Hepatocyte (in vitro differentiated cells): ENCODE measurements at regions not wholly inside any gene's neighbourhood (a gene's known extent, or its start where the extent isn't known, plus 50 kb on each side); places are given as distances from the start of the nearest gene placed in this dataset.

Experiments used
- DNase-seq: peaks from one replicate; pipeline ENCODE4 v3.0.0-alpha.2; 2016; ENCODE audit warnings: low spot score
- H2AFZ ChIP-seq: fragments of 200-600 bp; sonication (generic); 2 replicates; pipeline ENCODE4 v1.6.0; 2016; ENCODE audit warnings: antibody characterized with exemption, mild to moderate bottlenecking
- H3K27ac ChIP-seq: fragments of 200-600 bp; sonication (generic); 2 replicates; pipeline ENCODE4 v1.5.1; 2016; ENCODE audit warnings: mild to moderate bottlenecking
- H3K27me3 ChIP-seq: fragments of 200-600 bp; sonication (generic); 2 replicates; pipeline ENCODE4 v1.6.1; 2016
- H3K36me3 ChIP-seq: fragments of 200-600 bp; sonication (generic); replicated peaks from 2 replicates; pipeline ENCODE4 v1.5.1; 2016; ENCODE audit warnings: low read depth; ENCODE audit not compliant: insufficient read depth
- H3K4me1 ChIP-seq: fragments of 200-600 bp; sonication (generic); 2 replicates; pipeline ENCODE4 v1.5.1; 2016; ENCODE audit warnings: mild to moderate bottlenecking, moderate library complexity; ENCODE audit not compliant: insufficient read depth
- H3K4me2 ChIP-seq: fragments of 200-600 bp; sonication (generic); 2 replicates; pipeline ENCODE4 v1.6.0; 2016
- H3K4me3 ChIP-seq: fragments of 200-600 bp; sonication (generic); 2 replicates; pipeline ENCODE4 v1.5.1; 2016; ENCODE audit warnings: mild to moderate bottlenecking
- H3K79me2 ChIP-seq: fragments of 200-600 bp; sonication (generic); 2 replicates; pipeline ENCODE4 v1.6.0; 2017; ENCODE audit warnings: mild to moderate bottlenecking
- H3K9me2 ChIP-seq: fragments of 200-600 bp; sonication (generic); replicated peaks from 2 replicates; pipeline ENCODE4 v1.6.0; 2017; ENCODE audit warnings: mild to moderate bottlenecking; ENCODE audit not compliant: insufficient read depth
- H3K9me3 ChIP-seq: fragments of 200-600 bp; sonication (generic); 2 replicates; pipeline ENCODE4 v1.5.1; 2016; ENCODE audit warnings: low read depth, mild to moderate bottlenecking
- H4K20me1 ChIP-seq: fragments of 200-600 bp; sonication (generic); 2 replicates; pipeline ENCODE4 v1.6.0; 2016; ENCODE audit warnings: mild to moderate bottlenecking; ENCODE audit not compliant: insufficient read depth, poor library complexity, severe bottlenecking
- EZH2 ChIP-seq: fragments of 200-600 bp; sonication (generic); IDR thresholded peaks from 2 replicates; pipeline ENCODE4 v1.6.1; 2016; ENCODE audit warnings: antibody characterized with exemption, mild to moderate bottlenecking, borderline replicate concordance
- EZH2phosphoT487 ChIP-seq: fragments of 200-600 bp; sonication (generic); IDR thresholded peaks from one replicate; pipeline ENCODE4 v1.6.1; 2018; ENCODE audit warnings: antibody characterized with exemption, mild to moderate bottlenecking, low read depth, moderate library complexity; ENCODE audit not compliant: unreplicated experiment, severe bottlenecking
- WGBS: methylation state at CpG from one replicate; pipeline ENCODE4 v1.1.6; 2016; ENCODE audit warnings: low lambda C conversion rate; ENCODE audit errors: missing lambda C conversion rate; 5-methylcytosine and 5-hydroxymethylcytosine counted together
- TF ChIP-seq, protein P1 (sequence below): fragments of 200-600 bp; sonication (generic); IDR thresholded peaks from 2 replicates; pipeline ENCODE4 v1.5.1; 2016; ENCODE audit warnings: antibody characterized with exemption, mild to moderate bottlenecking; ENCODE audit not compliant: poor library complexity

GRCh38 chr7:25946181-25946580, 205.8 kb upstream of the NFE2L3 start:
- H3K9me3 ChIP-seq = no peaks in the 10 kb centered on the region
- H2AFZ ChIP-seq = no peak overlapping the region
- peaks cover 8% of the 10 kb centered on the region for H3K4me1 ChIP-seq
- no peak for TF ChIP-seq EZH2
- TF ChIP-seq, protein P1, sequence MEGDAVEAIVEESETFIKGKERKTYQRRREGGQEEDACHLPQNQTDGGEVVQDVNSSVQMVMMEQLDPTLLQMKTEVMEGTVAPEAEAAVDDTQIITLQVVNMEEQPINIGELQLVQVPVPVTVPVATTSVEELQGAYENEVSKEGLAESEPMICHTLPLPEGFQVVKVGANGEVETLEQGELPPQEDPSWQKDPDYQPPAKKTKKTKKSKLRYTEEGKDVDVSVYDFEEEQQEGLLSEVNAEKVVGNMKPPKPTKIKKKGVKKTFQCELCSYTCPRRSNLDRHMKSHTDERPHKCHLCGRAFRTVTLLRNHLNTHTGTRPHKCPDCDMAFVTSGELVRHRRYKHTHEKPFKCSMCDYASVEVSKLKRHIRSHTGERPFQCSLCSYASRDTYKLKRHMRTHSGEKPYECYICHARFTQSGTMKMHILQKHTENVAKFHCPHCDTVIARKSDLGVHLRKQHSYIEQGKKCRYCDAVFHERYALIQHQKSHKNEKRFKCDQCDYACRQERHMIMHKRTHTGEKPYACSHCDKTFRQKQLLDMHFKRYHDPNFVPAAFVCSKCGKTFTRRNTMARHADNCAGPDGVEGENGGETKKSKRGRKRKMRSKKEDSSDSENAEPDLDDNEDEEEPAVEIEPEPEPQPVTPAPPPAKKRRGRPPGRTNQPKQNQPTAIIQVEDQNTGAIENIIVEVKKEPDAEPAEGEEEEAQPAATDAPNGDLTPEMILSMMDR = no peak
- TF ChIP-seq EZH2phosphoT487 = no peak
- WGBS = 94% methylated on average over 4 of the region's 4 CpGs
- no peaks in the 10 kb centered on the region for H4K20me1 ChIP-seq
- H3K27me3 ChIP-seq = no peaks in the 10 kb centered on the region
- no peaks in the 10 kb centered on the region for H3K36me3 ChIP-seq
- H3K79me2 ChIP-seq = peaks cover 21% of the 10 kb centered on the region
- DNase-seq = no peak
- no peak overlapping the region for H3K4me2 ChIP-seq
- no peak overlapping the region for H3K4me3 ChIP-seq
- H3K27ac ChIP-seq = no peak overlapping the region
- no peaks in the 10 kb centered on the region for H3K9me2 ChIP-seq

DNA sequence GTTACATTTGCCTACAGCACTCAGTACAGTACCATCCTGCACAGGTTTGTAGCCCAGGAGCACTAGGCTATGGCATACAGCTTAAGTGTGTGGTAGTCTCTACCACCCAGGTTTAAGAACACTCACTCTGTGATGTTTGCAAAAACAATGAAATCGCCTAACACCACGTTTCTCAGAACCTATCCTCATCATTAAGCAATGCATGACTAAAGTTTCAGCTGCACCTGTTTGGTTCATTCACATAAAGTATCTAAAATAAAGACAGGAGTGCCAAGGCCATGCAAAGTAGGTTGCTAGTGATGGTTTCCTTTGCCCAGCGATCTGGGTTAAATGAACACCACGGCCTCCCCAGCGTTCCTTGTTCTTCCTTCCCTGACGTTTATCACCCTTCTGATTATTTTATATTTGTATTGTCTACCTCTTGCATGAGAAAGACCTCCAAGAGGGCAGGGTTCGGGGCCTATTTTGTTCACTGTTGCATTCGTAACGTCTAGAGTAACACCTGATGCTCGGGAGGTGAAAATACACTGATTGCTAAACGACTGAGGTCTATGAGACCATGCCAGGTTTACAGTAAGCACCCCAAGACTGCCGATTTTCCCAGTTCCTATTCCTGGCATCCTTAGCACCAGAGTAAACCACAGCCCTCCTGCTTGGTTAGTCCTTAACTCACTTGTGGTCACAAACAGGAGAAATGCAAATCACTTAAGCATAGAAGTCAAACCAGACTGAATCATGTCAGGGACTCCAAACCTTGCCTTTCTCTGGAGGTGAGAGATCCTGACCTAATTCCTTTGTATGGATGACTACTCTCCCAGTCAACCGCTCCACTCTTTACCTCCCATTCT, 204.1 kb upstream of the NFE2L3 start:
- H3K27ac ChIP-seq = no peak overlapping the region
- H3K4me1 ChIP-seq = peaks cover 8% of the 10 kb centered on the region
- peak overlapping the region; percentile 95 for H3K4me2 ChIP-seq
- no peak overlapping the region for H2AFZ ChIP-seq
- no peaks in the 10 kb centered on the region for H3K36me3 ChIP-seq
- WGBS = 89% methylated on average over 13 of the region's 13 CpGs
- H3K9me2 ChIP-seq = no peaks in the 10 kb centered on the region
- DNase-seq = no peak
- peaks cover 21% of the 10 kb centered on the region for H3K79me2 ChIP-seq
- no peaks in the 10 kb centered on the region for H3K9me3 ChIP-seq
- no peaks in the 10 kb centered on the region for H4K20me1 ChIP-seq
- TF ChIP-seq, protein P1 = no peak
- TF ChIP-seq EZH2phosphoT487 (no peak), EZH2 (no peak)
- H3K27me3 ChIP-seq = no peaks in the 10 kb centered on the region
- H3K4me3 ChIP-seq = no peak overlapping the region

GRCh38 chr7:25949736-25950487, 202.1 kb upstream of the NFE2L3 start:
- Histone ChIP-seq H3K4me1 (peaks cover 8% of the 10 kb centered on the region), H3K9me2 (no peaks in the 10 kb centered on the region), H3K36me3 (no peaks in the 10 kb centered on the region), H3K9me3 (no peaks in the 10 kb centered on the region), H3K27ac (peak overlapping the region; percentile 72), H3K27me3 (no peaks in the 10 kb centered on the region), H3K79me2 (peaks cover 21% of the 10 kb centered on the region), H3K4me2 (peak overlapping the region; percentile 95), H3K4me3 (peak overlapping the region; percentile 58), H2AFZ (peak overlapping the region; percentile 32), H4K20me1 (no peaks in the 10 kb centered on the region)
- WGBS = 1% methylated on average over 32 of the region's 32 CpGs
- DNase-seq = peak; percentile 64
- TF ChIP-seq, protein P1 = no peak
